Activated naive CD4-positive, alpha-beta T cell treated with anti-CD3 and anti-CD28 coated beads for 36 hours (primary cell): ENCODE measurements at regions not wholly inside any gene's neighbourhood (a gene's known extent, or its start where the extent isn't known, plus 50 kb on each side); places are given as distances from the start of the nearest gene placed in this dataset.

Experiments
- CTCF ChIA-PET: fragments of 350-600 bp; sonication (Branson Sonifier 250); formaldehyde crosslinking; loops from one replicate; lab custom pipeline; 2021; ENCODE audit warnings: antibody characterized with exemption; lab: Charles Lee
- DNase-seq: peaks from one replicate; pipeline ENCODE4 v3.0.0-alpha.2; 2020
- H3K27ac Mint-ChIP-seq: one replicate; pipeline ENCODE4 v1.8.0; 2021; ENCODE audit warnings: mild to moderate bottlenecking, mixed read lengths
- H3K27me3 Mint-ChIP-seq: one replicate; pipeline ENCODE4 v1.8.0; 2021; ENCODE audit warnings: low read depth, mixed read lengths
- H3K36me3 Mint-ChIP-seq: one replicate; pipeline ENCODE4 v1.8.0; 2021; ENCODE audit warnings: low read depth, mixed read lengths
- H3K4me1 Mint-ChIP-seq: one replicate; pipeline ENCODE4 v1.8.0; 2021; ENCODE audit warnings: low read depth, mixed read lengths
- H3K4me3 Mint-ChIP-seq: one replicate; pipeline ENCODE4 v1.8.0; 2021; ENCODE audit warnings: mild to moderate bottlenecking, moderate library complexity, mixed read lengths
- H3K9me3 Mint-ChIP-seq: one replicate; pipeline ENCODE4 v1.8.0; 2021; ENCODE audit warnings: mixed read lengths
- intact Hi-C: fragments of 100-400 bp; cut with micrococcal nuclease; formaldehyde crosslinking; loops from one replicate; pipeline ENCODE4 v1.15.1; 2023

GRCh38 chr11:44377914-44378321 lies 68.0 kb upstream of the ALX4 start:
- intact Hi-C loops, result no loop called here
- Mint-ChIP-seq H3K9me3 (no peaks in the 10 kb centered on the region), H3K27me3 (peaks cover 4% of the 10 kb centered on the region), H3K4me1 (no peaks in the 10 kb centered on the region), H3K36me3 (no peaks in the 10 kb centered on the region), H3K27ac (no peak overlapping the region), H3K4me3 (no peak overlapping the region)
- CTCF ChIA-PET, result no interaction called here
- DNase-seq, result no peak

- intact Hi-C loops, result no loop called here
- Mint-ChIP-seq H3K4me1 (no peaks in the 10 kb centered on the region), H3K4me3 (no peak overlapping the region), H3K27me3 (peaks cover 4% of the 10 kb centered on the region), H3K36me3 (no peaks in the 10 kb centered on the region), H3K9me3 (no peaks in the 10 kb centered on the region), H3K27ac (no peak overlapping the region)
- no peak for DNase-seq
- CTCF ChIA-PET, result no interaction called here
These were observed 69.4 kb upstream of the ALX4 start for GRCh38 chr11:44379141-44380008.

- intact Hi-C loops, result no loop called here
- H3K4me1 Mint-ChIP-seq, result no peaks in the 10 kb centered on the region
- H3K27me3 Mint-ChIP-seq, result peaks cover 4% of the 10 kb centered on the region
- CTCF ChIA-PET, result no interaction called here
- no peak overlapping the region for H3K4me3 Mint-ChIP-seq
- H3K27ac Mint-ChIP-seq, result no peak overlapping the region
- no peaks in the 10 kb centered on the region for H3K36me3 Mint-ChIP-seq
- H3K9me3 Mint-ChIP-seq, result no peaks in the 10 kb centered on the region
- no peak for DNase-seq
These were observed 70.0 kb upstream of the ALX4 start for GRCh38 chr11:44380009-44380313.

GRCh38 chr11:44380820-44381219 lies 70.9 kb upstream of the ALX4 start:
- no peak for DNase-seq
- H3K9me3 Mint-ChIP-seq, result no peaks in the 10 kb centered on the region
- intact Hi-C loops, result no loop called here
- CTCF ChIA-PET, result no interaction called here
- no peaks in the 10 kb centered on the region for H3K4me1 Mint-ChIP-seq
- H3K27ac Mint-ChIP-seq, result no peak overlapping the region
- H3K36me3 Mint-ChIP-seq, result no peaks in the 10 kb centered on the region
- H3K27me3 Mint-ChIP-seq, result peaks cover 9% of the 10 kb centered on the region
- no peak overlapping the region for H3K4me3 Mint-ChIP-seq

GRCh38 chr11:44381261-44381660 lies 71.3 kb upstream of the ALX4 start:
- Mint-ChIP-seq H3K4me3 (no peak overlapping the region), H3K27ac (no peak overlapping the region), H3K36me3 (no peaks in the 10 kb centered on the region), H3K9me3 (no peaks in the 10 kb centered on the region), H3K27me3 (peaks cover 13% of the 10 kb centered on the region), H3K4me1 (no peaks in the 10 kb centered on the region)
- CTCF ChIA-PET, result no interaction called here
- intact Hi-C loops, result no loop called here
- DNase-seq, result no peak

- Mint-ChIP-seq H3K4me1 (no peaks in the 10 kb centered on the region), H3K36me3 (no peaks in the 10 kb centered on the region), H3K4me3 (no peak overlapping the region), H3K27me3 (peaks cover 13% of the 10 kb centered on the region), H3K9me3 (no peaks in the 10 kb centered on the region), H3K27ac (no peak overlapping the region)
- CTCF ChIA-PET, result no interaction called here
- no peak for DNase-seq
- intact Hi-C loops, result no loop called here
These were observed 72.2 kb upstream of the ALX4 start for GRCh38 chr11:44382118-44382517.

GRCh38 chr11:44382656-44383240 lies 72.8 kb upstream of the ALX4 start:
- Mint-ChIP-seq H3K9me3 (no peaks in the 10 kb centered on the region), H3K27me3 (peaks cover 17% of the 10 kb centered on the region), H3K4me3 (no peak overlapping the region), H3K36me3 (no peaks in the 10 kb centered on the region), H3K27ac (no peak overlapping the region), H3K4me1 (no peaks in the 10 kb centered on the region)
- CTCF ChIA-PET, result no interaction called here
- intact Hi-C loops, result no loop called here
- DNase-seq, result no peak

- no peaks in the 10 kb centered on the region for H3K4me1 Mint-ChIP-seq
- H3K4me3 Mint-ChIP-seq, result no peak overlapping the region
- intact Hi-C loops, result no loop called here
- no peak for DNase-seq
- no peaks in the 10 kb centered on the region for H3K9me3 Mint-ChIP-seq
- no peak overlapping the region for H3K27ac Mint-ChIP-seq
- CTCF ChIA-PET, result no interaction called here
- H3K36me3 Mint-ChIP-seq, result no peaks in the 10 kb centered on the region
- peaks cover 17% of the 10 kb centered on the region for H3K27me3 Mint-ChIP-seq
These were observed 73.3 kb upstream of the ALX4 start for GRCh38 chr11:44383246-44383645.

GRCh38 chr11:44387415-44387814 lies 77.5 kb upstream of the ALX4 start:
- intact Hi-C loops, result no loop called here
- no peak overlapping the region for H3K4me3 Mint-ChIP-seq
- H3K27ac Mint-ChIP-seq, result no peak overlapping the region
- H3K4me1 Mint-ChIP-seq, result no peaks in the 10 kb centered on the region
- H3K36me3 Mint-ChIP-seq, result no peaks in the 10 kb centered on the region
- CTCF ChIA-PET, result no interaction called here
- peaks cover 3% of the 10 kb centered on the region for H3K9me3 Mint-ChIP-seq
- DNase-seq, result no peak
- peaks cover 26% of the 10 kb centered on the region for H3K27me3 Mint-ChIP-seq

- CTCF ChIA-PET, result no interaction called here
- Mint-ChIP-seq H3K27ac (no peak overlapping the region), H3K4me3 (no peak overlapping the region), H3K9me3 (peaks cover 5% of the 10 kb centered on the region), H3K36me3 (no peaks in the 10 kb centered on the region), H3K4me1 (no peaks in the 10 kb centered on the region), H3K27me3 (peaks cover 26% of the 10 kb centered on the region)
- intact Hi-C loops, result no loop called here
- no peak for DNase-seq
These were observed 77.9 kb upstream of the ALX4 start for GRCh38 chr11:44387825-44388224.

GRCh38 chr11:44388828-44389657 lies 79.1 kb upstream of the ALX4 start:
- Mint-ChIP-seq H3K27ac (no peak overlapping the region), H3K9me3 (peaks cover 5% of the 10 kb centered on the region), H3K4me3 (no peak overlapping the region), H3K4me1 (no peaks in the 10 kb centered on the region), H3K36me3 (no peaks in the 10 kb centered on the region), H3K27me3 (peaks cover 29% of the 10 kb centered on the region)
- intact Hi-C loops, result no loop called here
- no peak for DNase-seq
- CTCF ChIA-PET, result no interaction called here

- H3K27ac Mint-ChIP-seq, result no peak overlapping the region
- H3K27me3 Mint-ChIP-seq, result peaks cover 38% of the 10 kb centered on the region
- no peaks in the 10 kb centered on the region for H3K36me3 Mint-ChIP-seq
- no peak for DNase-seq
- H3K4me1 Mint-ChIP-seq, result no peaks in the 10 kb centered on the region
- intact Hi-C loops, result no loop called here
- H3K4me3 Mint-ChIP-seq, result no peak overlapping the region
- peaks cover 8% of the 10 kb centered on the region for H3K9me3 Mint-ChIP-seq
- CTCF ChIA-PET, result no interaction called here
These were observed 80.1 kb upstream of the ALX4 start for GRCh38 chr11:44389963-44390605.
